ACC112 (cell line): ENCODE measurements at regions not wholly inside any gene's neighbourhood (a gene's known extent, or its start where the extent isn't known, plus 50 kb on each side); places are given as distances from the start of the nearest gene placed in this dataset.

Experiments
- H2AFZ ChIP-seq: fragments of 200-600 bp; sonication (generic); one replicate; pipeline ENCODE4 v1.6.0; 2017; ENCODE audit warnings: antibody characterized with exemption, low read length; ENCODE audit not compliant: unreplicated experiment
- H3K27ac ChIP-seq: fragments of 200-600 bp; sonication (generic); 2 replicates; pipeline ENCODE4 v1.5.1; 2014; ENCODE audit warnings: low read depth, mild to moderate bottlenecking, antibody characterized with exemption, low read length, moderate library complexity
- H3K27me3 ChIP-seq: fragments of 200-600 bp; sonication (generic); 2 replicates; pipeline ENCODE4 v1.6.1; 2014; ENCODE audit warnings: mild to moderate bottlenecking, antibody characterized with exemption, low read length, moderate library complexity, mixed read lengths; ENCODE audit not compliant: insufficient read depth
- H3K36me3 ChIP-seq: fragments of 200-600 bp; sonication (generic); 2 replicates; pipeline ENCODE4 v1.6.1; 2016; ENCODE audit warnings: mild to moderate bottlenecking, antibody characterized with exemption, low read length, moderate library complexity, mixed read lengths; ENCODE audit not compliant: insufficient read depth
- H3K4me1 ChIP-seq: fragments of 200-600 bp; sonication (generic); one replicate; pipeline ENCODE4 v1.6.1; 2016; ENCODE audit warnings: low read length, mixed read lengths; ENCODE audit not compliant: insufficient read depth, unreplicated experiment, control insufficient read depth
- H3K4me3 ChIP-seq: fragments of 200-600 bp; sonication (generic); 2 replicates; pipeline ENCODE4 v1.5.1; 2014; ENCODE audit warnings: mild to moderate bottlenecking, low read depth, low read length
- H3K79me2 ChIP-seq: fragments of 200-600 bp; sonication (generic); one replicate; pipeline ENCODE4 v1.6.0; 2016; ENCODE audit warnings: low read length; ENCODE audit not compliant: control insufficient read depth, unreplicated experiment, insufficient read depth

- Histone ChIP-seq H2AFZ (no peak overlapping the region), H3K27ac (no peak overlapping the region), H3K36me3 (no peaks in the 10 kb centered on the region), H3K79me2 (no peaks in the 10 kb centered on the region), H3K4me3 (no peak overlapping the region), H3K4me1 (peaks cover 4% of the 10 kb centered on the region), H3K27me3 (no peaks in the 10 kb centered on the region)
Observed at GRCh38 chr6:141024526-141024925, 1108.2 kb upstream of the GJE1 start.

GRCh38 chr6:141017941-141018340 lies 1114.8 kb upstream of the GJE1 start:
- Histone ChIP-seq H3K36me3 (no peaks in the 10 kb centered on the region), H3K27me3 (no peaks in the 10 kb centered on the region), H3K27ac (no peak overlapping the region), H2AFZ (no peak overlapping the region), H3K4me3 (no peak overlapping the region), H3K79me2 (no peaks in the 10 kb centered on the region), H3K4me1 (no peaks in the 10 kb centered on the region)

- Histone ChIP-seq H3K4me3 (no peak overlapping the region), H2AFZ (no peak overlapping the region), H3K79me2 (no peaks in the 10 kb centered on the region), H3K36me3 (no peaks in the 10 kb centered on the region), H3K27me3 (no peaks in the 10 kb centered on the region), H3K27ac (no peak overlapping the region), H3K4me1 (no peaks in the 10 kb centered on the region)
Observed at GRCh38 chr6:141000917-141001316, 1131.8 kb upstream of the GJE1 start.

- Histone ChIP-seq H3K27ac (no peak overlapping the region), H3K4me3 (no peak overlapping the region), H3K27me3 (no peaks in the 10 kb centered on the region), H3K36me3 (no peaks in the 10 kb centered on the region), H3K79me2 (no peaks in the 10 kb centered on the region), H3K4me1 (no peaks in the 10 kb centered on the region), H2AFZ (no peak overlapping the region)
Observed at GRCh38 chr6:140993515-140993914, 1139.2 kb upstream of the GJE1 start.

- Histone ChIP-seq H3K27ac (no peak overlapping the region), H2AFZ (no peak overlapping the region), H3K79me2 (no peaks in the 10 kb centered on the region), H3K4me1 (no peaks in the 10 kb centered on the region), H3K27me3 (no peaks in the 10 kb centered on the region), H3K4me3 (no peak overlapping the region), H3K36me3 (no peaks in the 10 kb centered on the region)
Observed at GRCh38 chr6:140992678-140993077, 1140.0 kb upstream of the GJE1 start.

GRCh38 chr6:140988780-140989179 lies 1143.9 kb upstream of the GJE1 start:
- H2AFZ ChIP-seq = no peak overlapping the region
- no peak overlapping the region for H3K4me3 ChIP-seq
- H3K36me3 ChIP-seq = no peaks in the 10 kb centered on the region
- no peaks in the 10 kb centered on the region for H3K4me1 ChIP-seq
- H3K27ac ChIP-seq = no peak overlapping the region
- H3K79me2 ChIP-seq = no peaks in the 10 kb centered on the region
- H3K27me3 ChIP-seq = no peaks in the 10 kb centered on the region

- Histone ChIP-seq H3K4me3 (no peak overlapping the region), H3K27me3 (no peaks in the 10 kb centered on the region), H2AFZ (peak overlapping the region; percentile 31), H3K79me2 (no peaks in the 10 kb centered on the region), H3K27ac (no peak overlapping the region), H3K36me3 (no peaks in the 10 kb centered on the region), H3K4me1 (no peaks in the 10 kb centered on the region)
Observed at GRCh38 chr6:140987364-140988155, 1145.2 kb upstream of the GJE1 start.

GRCh38 chr6:140985679-140986275 lies 1146.9 kb upstream of the GJE1 start:
- Histone ChIP-seq H3K4me3 (no peak overlapping the region), H3K27me3 (no peaks in the 10 kb centered on the region), H2AFZ (no peak overlapping the region)

GRCh38 chr6:140980265-140980887 lies 1152.3 kb upstream of the GJE1 start:
- H3K4me1 ChIP-seq = peaks cover 23% of the 10 kb centered on the region
- peak overlapping the region; percentile 91 for H3K27ac ChIP-seq
- peak overlapping the region; percentile 90 for H2AFZ ChIP-seq
- H3K36me3 ChIP-seq = no peaks in the 10 kb centered on the region
- H3K27me3 ChIP-seq = no peaks in the 10 kb centered on the region
- H3K4me3 ChIP-seq = peak overlapping the region; percentile 50; the same call in 1 of the 2 replicates
- no peaks in the 10 kb centered on the region for H3K79me2 ChIP-seq

More at GRCh38 chr6:140985679-140986275, 1146.9 kb upstream of the GJE1 start:
- Histone ChIP-seq H3K79me2 (no peaks in the 10 kb centered on the region), H3K36me3 (no peaks in the 10 kb centered on the region), H3K27ac (no peak overlapping the region), H3K4me1 (no peaks in the 10 kb centered on the region)

GRCh38 chr6:140979642-140980091 lies 1153.1 kb upstream of the GJE1 start:
- H2AFZ ChIP-seq = peak overlapping the region; percentile 90
- no peaks in the 10 kb centered on the region for H3K36me3 ChIP-seq
- H3K27ac ChIP-seq = peak overlapping the region; percentile 91
- peaks cover 23% of the 10 kb centered on the region for H3K4me1 ChIP-seq
- no peaks in the 10 kb centered on the region for H3K27me3 ChIP-seq
- H3K4me3 ChIP-seq = peak overlapping the region; percentile 50; the same call in 1 of the 2 replicates
- H3K79me2 ChIP-seq = no peaks in the 10 kb centered on the region
